CD4-positive, CD25-positive, alpha-beta regulatory T cell (primary cell): ENCODE measurements at regions not wholly inside any gene's neighbourhood (a gene's known extent, or its start where the extent isn't known, plus 50 kb on each side); places are given as distances from the start of the nearest gene placed in this dataset.

Experiments
- ATAC-seq, 2 donors: fragments of 150-1000 bp; cut with Tn5 transposase; one replicate each; pipeline ENCODE4 v1.10.0; 2021; ENCODE audit warnings: low read depth in 2 of 2, moderate number of reproducible peaks in 2 of 2, moderate library complexity in 1 of 2
- DNase-seq, 3 donors: peaks; one replicate each; pipeline versions ENCODE4 v3.0.0 to v3.0.0-alpha.2; 2012 to 2022; ENCODE audit warnings: mixed read lengths in 1 of 3
- H3K27ac ChIP-seq: one replicate; pipeline ENCODE4 v1.7.0; 2013; ENCODE audit warnings: mild to moderate bottlenecking, low read length; ENCODE audit not compliant: insufficient read depth, poor library complexity, severe bottlenecking
- H3K27me3 ChIP-seq: one replicate; pipeline ENCODE4 v1.7.0; 2013; ENCODE audit warnings: low read length; ENCODE audit not compliant: control insufficient read depth, insufficient read depth
- H3K36me3 ChIP-seq: one replicate; pipeline ENCODE4 v1.7.0; 2013; ENCODE audit warnings: mild to moderate bottlenecking, low read length, moderate library complexity; ENCODE audit not compliant: control insufficient read depth, insufficient read depth
- H3K4me1 ChIP-seq: 2 replicates; pipeline ENCODE4 v1.7.0; 2013; ENCODE audit warnings: mild to moderate bottlenecking, low read length; ENCODE audit not compliant: insufficient read depth, control insufficient read depth, poor library complexity, severe bottlenecking
- H3K4me3 ChIP-seq: one replicate; pipeline ENCODE4 v1.7.0; 2013; ENCODE audit warnings: low read depth, mild to moderate bottlenecking, low read length, moderate library complexity
- H3K9me3 ChIP-seq, 2 experiments: 1 replicate in 1 of 2; 2 replicates in 1 of 2; pipeline ENCODE4 v1.7.0; 2013; ENCODE audit warnings: low read length in 2 of 2, mild to moderate bottlenecking in 1 of 2, moderate library complexity in 1 of 2; ENCODE audit not compliant: control insufficient read depth in 2 of 2
- H3K27ac Mint-ChIP-seq, 3 donors: one replicate each; pipeline ENCODE4 v1.8.0; 2020 to 2022; ENCODE audit warnings: mild to moderate bottlenecking in 3 of 3, mixed read lengths in 3 of 3, moderate library complexity in 2 of 3
- H3K27me3 Mint-ChIP-seq: one replicate; pipeline ENCODE4 v1.8.0; 2022; ENCODE audit warnings: mild to moderate bottlenecking, mixed read lengths
- H3K36me3 Mint-ChIP-seq: one replicate; pipeline ENCODE4 v1.8.0; 2020; ENCODE audit warnings: mixed read lengths
- H3K4me1 Mint-ChIP-seq, 4 donors: one replicate each; pipeline ENCODE4 v1.8.0; 2020 to 2022; ENCODE audit warnings: mixed read lengths in 4 of 4, mild to moderate bottlenecking in 1 of 4
- H3K4me3 Mint-ChIP-seq, 4 donors: one replicate each; pipeline ENCODE4 v1.8.0; 2020 to 2022; ENCODE audit warnings: mild to moderate bottlenecking in 4 of 4, mixed read lengths in 4 of 4, moderate library complexity in 3 of 4
- H3K9me3 Mint-ChIP-seq, 7 donors: one replicate each; pipeline ENCODE4 v1.8.0; 2020 to 2022; ENCODE audit warnings: mixed read lengths in 7 of 7, mild to moderate bottlenecking in 3 of 7, moderate library complexity in 2 of 7

DNA sequence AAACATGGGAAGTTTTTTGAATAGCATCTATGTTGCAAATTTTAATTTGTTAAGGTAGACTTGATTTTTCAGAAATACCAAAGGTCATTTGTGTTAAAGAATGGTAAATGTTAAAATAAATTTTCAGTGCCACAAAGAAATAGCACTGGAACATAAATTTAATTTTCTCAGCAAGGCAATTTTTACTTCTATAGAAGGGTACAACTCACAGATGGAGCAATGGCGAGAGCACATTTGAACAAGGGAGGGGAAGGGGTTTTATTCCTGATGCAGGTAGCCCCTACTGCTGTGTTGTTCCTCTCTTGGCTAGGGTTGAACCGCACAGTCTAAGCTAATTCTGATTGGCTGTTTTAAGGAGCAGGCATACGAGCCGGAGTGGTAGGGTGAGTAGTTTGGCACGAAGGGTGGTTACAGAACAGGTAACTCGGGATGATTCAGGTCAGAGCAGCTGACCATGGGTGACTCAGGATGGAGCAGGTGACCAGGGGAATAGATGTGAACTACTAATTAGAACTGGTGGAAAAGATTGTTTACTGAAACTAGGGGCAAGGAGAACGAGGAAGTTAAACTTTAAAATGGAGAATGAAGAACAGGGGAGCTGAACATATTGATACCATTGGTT lies 50.1 kb upstream of the PSME4 start:
- no peak for ATAC-seq
- no peak overlapping the region for H3K4me3 ChIP-seq
- no peak for DNase-seq
- Mint-ChIP-seq H3K4me3 (no peak overlapping the region), H3K27me3 (no peaks in the 10 kb centered on the region), H3K9me3 (peaks cover 0 to 12% (median 7%) of the 10 kb centered on the region in 7 donors), H3K27ac (peak overlapping the region in 1 of 3 donors; percentile 53), H3K36me3 (peaks cover 26% of the 10 kb centered on the region), H3K4me1 (peaks cover 1 to 10% (median 7%) of the 10 kb centered on the region in 4 donors)
- peaks cover 9 to 15% of the 10 kb centered on the region in 2 experiments for H3K9me3 ChIP-seq
- no peak overlapping the region for H3K27ac ChIP-seq
- H3K36me3 ChIP-seq, result peaks cover 2% of the 10 kb centered on the region
- no peaks in the 10 kb centered on the region for H3K27me3 ChIP-seq
- no peaks in the 10 kb centered on the region for H3K4me1 ChIP-seq
